Activated T-helper 17 cell treated with anti-CD3 and anti-CD28 coated beads, Interleukin-2, amount 50 U/mL, for 72 hours (primary cell): ENCODE measurements at regions not wholly inside any gene's neighbourhood (a gene's known extent, or its start where the extent isn't known, plus 50 kb on each side); places are given as distances from the start of the nearest gene placed in this dataset.
"Not testable (repeated sequence)": the region's sequence is repeated elsewhere in the genome, so short reads cannot be mapped to it uniquely, and the experiment has no call there.

Experiments
- ATAC-seq: fragments of 150-1000 bp; cut with Tn5 transposase; replicated peaks from 2 replicates; pipeline ENCODE4 v1.10.0; 2021; ENCODE audit warnings: mild to moderate bottlenecking, moderate library complexity
- H3K27ac Mint-ChIP-seq: one replicate; pipeline ENCODE4 v1.8.0; 2022; ENCODE audit warnings: mixed read lengths
- H3K27me3 Mint-ChIP-seq: one replicate; pipeline ENCODE4 v1.8.0; 2022; ENCODE audit warnings: mixed read lengths
- H3K36me3 Mint-ChIP-seq: one replicate; pipeline ENCODE4 v1.8.0; 2022; ENCODE audit warnings: low read depth, mild to moderate bottlenecking, mixed read lengths
- H3K4me1 Mint-ChIP-seq: one replicate; pipeline ENCODE4 v1.8.0; 2022; ENCODE audit warnings: mixed read lengths
- H3K4me3 Mint-ChIP-seq: one replicate; pipeline ENCODE4 v1.8.0; 2022; ENCODE audit warnings: mild to moderate bottlenecking, mixed read lengths
- H3K9me3 Mint-ChIP-seq: one replicate; pipeline ENCODE4 v1.8.0; 2022; ENCODE audit warnings: mixed read lengths

DNA sequence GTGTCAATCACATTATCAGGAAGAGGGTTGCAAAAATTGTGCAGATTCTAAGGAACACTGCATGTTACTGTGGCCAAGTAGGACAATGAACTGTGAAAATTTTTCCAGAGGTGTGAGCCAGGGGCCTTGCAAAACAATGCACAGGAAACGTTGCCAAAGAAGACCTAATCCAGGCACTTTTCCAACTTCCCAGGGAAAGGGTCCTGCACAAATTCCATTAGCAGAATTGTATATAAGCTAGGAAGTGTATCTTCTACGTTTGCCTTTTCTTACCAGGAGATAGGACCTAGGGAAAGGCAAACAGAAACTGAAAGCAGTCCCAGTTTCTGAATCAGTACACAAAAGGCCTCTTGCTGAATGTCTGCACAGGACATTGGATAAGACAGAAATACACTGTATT, 1888.3 kb upstream of the CELF4 start:
- H3K4me3 Mint-ChIP-seq = no peak overlapping the region
- no peak for ATAC-seq
- H3K9me3 Mint-ChIP-seq = peaks cover 14% of the 10 kb centered on the region
- no peaks in the 10 kb centered on the region for H3K27me3 Mint-ChIP-seq
- H3K27ac Mint-ChIP-seq = no peak overlapping the region
- H3K4me1 Mint-ChIP-seq = no peaks in the 10 kb centered on the region
- H3K36me3 Mint-ChIP-seq = no peaks in the 10 kb centered on the region

DNA sequence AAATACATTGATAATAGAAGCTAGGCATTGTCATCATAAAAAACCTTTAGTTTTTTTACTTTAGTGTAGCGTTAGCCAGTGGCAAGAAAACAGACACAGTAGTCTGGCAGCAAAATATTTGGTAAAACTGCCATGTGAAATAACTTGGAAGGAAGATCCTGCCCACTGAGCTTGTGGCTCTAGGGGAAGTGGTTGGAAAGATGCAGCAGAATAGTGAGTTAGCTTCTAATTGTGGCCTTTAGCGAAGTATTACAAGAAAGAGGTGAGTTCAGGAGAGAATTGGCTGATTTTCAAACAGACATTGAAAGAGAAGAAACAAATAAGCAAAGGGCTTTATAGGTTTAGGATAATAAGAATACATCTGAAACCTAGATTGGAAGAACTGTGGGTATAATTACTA, 1887.8 kb upstream of the CELF4 start:
- no peak for ATAC-seq
- no peaks in the 10 kb centered on the region for H3K4me1 Mint-ChIP-seq
- H3K9me3 Mint-ChIP-seq = peaks cover 12% of the 10 kb centered on the region
- H3K4me3 Mint-ChIP-seq = no peak overlapping the region
- no peaks in the 10 kb centered on the region for H3K27me3 Mint-ChIP-seq
- no peak overlapping the region for H3K27ac Mint-ChIP-seq
- H3K36me3 Mint-ChIP-seq = no peaks in the 10 kb centered on the region

DNA sequence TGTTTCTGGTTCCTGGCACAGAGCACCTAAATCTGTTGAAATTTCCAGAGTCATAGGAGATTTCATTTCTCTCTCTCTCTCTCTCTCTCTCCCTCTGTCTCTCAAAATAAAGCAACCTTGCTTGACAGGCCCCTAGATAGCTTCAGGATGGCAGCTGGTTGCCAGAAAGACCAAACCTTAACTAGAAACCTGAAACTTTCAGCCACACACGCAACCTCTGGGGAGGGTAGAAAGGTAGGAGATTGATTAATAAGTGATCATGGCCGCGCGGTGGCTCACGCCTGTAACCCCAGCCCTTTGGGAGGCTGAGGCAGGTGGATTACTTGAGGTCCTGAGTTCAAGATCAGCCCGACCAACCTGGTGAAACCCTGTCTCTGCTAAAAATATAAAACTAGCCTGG, 1885.4 kb upstream of the CELF4 start:
- Mint-ChIP-seq H3K4me3 (no peak overlapping the region), H3K36me3 (no peaks in the 10 kb centered on the region), H3K9me3 (peaks cover 9% of the 10 kb centered on the region), H3K4me1 (no peaks in the 10 kb centered on the region), H3K27me3 (no peaks in the 10 kb centered on the region), H3K27ac (no peak overlapping the region)
- no peak for ATAC-seq

DNA sequence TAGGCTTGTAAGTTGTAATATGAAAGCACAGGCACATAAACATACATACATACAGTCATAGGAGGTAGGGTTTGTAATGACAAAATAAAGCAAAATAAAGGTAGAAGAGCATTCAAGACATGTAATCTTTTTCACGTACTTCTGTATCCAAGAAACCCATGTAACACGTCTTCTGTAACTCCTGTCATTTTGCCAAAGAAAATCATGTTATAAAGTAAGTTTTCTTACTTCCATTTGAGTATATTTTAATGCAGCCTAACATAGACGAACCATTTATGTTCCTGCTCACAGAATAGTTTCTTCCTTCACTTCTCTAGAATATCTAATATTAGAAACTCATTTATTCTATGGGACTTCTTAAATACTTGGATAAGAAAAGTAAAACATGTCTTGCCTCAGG, 1884.0 kb upstream of the CELF4 start:
- no peak for ATAC-seq
- Mint-ChIP-seq H3K9me3 (peaks cover 16% of the 10 kb centered on the region), H3K36me3 (no peaks in the 10 kb centered on the region), H3K4me3 (no peak overlapping the region), H3K4me1 (no peaks in the 10 kb centered on the region), H3K27me3 (no peaks in the 10 kb centered on the region), H3K27ac (no peak overlapping the region)

DNA sequence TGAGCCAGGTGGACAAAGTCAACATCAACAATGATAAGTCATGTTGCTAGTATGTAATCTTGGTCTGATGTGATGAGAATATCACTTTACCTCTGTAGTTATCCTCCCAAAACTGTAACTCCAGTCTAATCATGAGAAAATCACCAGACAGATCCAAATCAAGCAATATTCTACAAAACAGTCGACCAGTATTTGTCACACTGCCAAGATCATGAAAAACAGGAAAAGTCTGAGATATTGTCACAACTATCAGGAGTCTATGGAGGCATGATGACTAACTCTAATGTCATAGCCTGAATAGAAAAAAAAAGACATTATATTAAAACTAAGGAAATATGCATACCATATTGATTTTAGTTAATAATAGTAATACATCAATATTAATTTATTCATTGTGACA, 1883.3 kb upstream of the CELF4 start:
- H3K36me3 Mint-ChIP-seq = no peaks in the 10 kb centered on the region
- no peak overlapping the region for H3K4me3 Mint-ChIP-seq
- no peaks in the 10 kb centered on the region for H3K27me3 Mint-ChIP-seq
- peaks cover 19% of the 10 kb centered on the region for H3K9me3 Mint-ChIP-seq
- no peak for ATAC-seq
- no peaks in the 10 kb centered on the region for H3K4me1 Mint-ChIP-seq
- no peak overlapping the region for H3K27ac Mint-ChIP-seq

DNA sequence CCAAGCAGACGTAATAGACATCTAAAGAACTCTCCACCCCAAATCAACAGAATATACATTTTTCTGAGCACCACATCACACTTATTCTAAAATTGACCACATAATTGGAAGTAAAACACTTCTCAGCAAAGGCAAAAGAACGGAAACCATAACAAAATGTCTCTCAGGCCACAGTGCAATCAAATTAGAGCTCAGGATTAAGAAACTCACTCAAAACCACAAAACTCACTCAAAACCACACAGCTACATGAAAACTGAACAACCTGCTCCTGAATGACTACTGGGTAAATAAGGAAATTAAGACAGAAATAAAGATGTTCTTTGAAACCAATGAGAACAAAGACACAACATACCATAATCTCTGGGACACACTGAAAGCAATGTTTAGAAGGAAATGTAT, 1879.4 kb upstream of the CELF4 start:
- peaks cover 19% of the 10 kb centered on the region for H3K9me3 Mint-ChIP-seq
- H3K4me3 Mint-ChIP-seq, H3K4me1 Mint-ChIP-seq: not testable (repeated sequence)

DNA sequence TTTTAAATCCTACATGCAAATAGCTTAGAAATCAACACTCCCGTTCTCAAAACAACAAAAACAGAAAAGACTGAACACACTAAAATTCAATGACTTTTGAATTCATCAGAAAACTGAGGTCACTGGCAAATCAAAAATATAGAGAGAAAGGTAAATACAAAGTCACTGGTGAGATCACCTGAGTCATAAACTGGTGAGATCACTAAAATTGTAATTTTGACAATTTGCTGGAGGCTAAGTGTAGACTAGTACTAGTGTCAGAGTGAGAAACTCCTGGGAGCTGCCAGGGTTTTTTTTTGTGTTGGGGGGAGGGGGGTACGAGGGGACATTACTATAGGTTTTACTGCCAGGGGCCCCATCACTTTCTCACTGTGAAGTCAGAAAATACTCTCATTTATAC, 1876.0 kb upstream of the CELF4 start:
- ATAC-seq = no peak
- H3K9me3 Mint-ChIP-seq = peaks cover 16% of the 10 kb centered on the region
- H3K36me3 Mint-ChIP-seq = no peaks in the 10 kb centered on the region
- no peak overlapping the region for H3K27ac Mint-ChIP-seq
- H3K27me3 Mint-ChIP-seq = no peaks in the 10 kb centered on the region
- no peaks in the 10 kb centered on the region for H3K4me1 Mint-ChIP-seq
- no peak overlapping the region for H3K4me3 Mint-ChIP-seq

More for the DNA sequence above, 1879.4 kb upstream of the CELF4 start:
- H3K27me3 Mint-ChIP-seq, ATAC-seq, H3K36me3 Mint-ChIP-seq, H3K27ac Mint-ChIP-seq: not testable (repeated sequence)

DNA sequence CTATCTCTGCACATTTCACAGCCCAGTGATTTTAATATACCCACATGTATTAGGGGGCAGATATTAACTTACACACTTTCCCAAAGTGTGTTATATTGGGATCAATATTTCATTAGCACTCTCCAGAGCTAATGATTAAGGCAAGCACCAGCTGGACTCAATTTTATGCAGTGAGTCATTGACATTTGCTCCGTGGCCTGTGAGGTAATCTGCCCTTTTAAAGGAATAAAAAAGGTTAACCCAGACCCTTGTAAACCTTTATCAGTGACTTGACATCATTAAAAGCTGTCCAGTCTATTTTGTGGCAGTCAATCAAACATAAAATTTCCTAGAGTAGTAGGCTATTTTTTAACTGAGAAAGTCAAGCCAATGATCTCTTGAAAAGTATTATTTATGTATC, 1870.4 kb upstream of the CELF4 start:
- no peak overlapping the region for H3K4me3 Mint-ChIP-seq
- H3K36me3 Mint-ChIP-seq = no peaks in the 10 kb centered on the region
- no peaks in the 10 kb centered on the region for H3K27me3 Mint-ChIP-seq
- H3K4me1 Mint-ChIP-seq = no peaks in the 10 kb centered on the region
- H3K27ac Mint-ChIP-seq = no peak overlapping the region
- H3K9me3 Mint-ChIP-seq = peaks cover 7% of the 10 kb centered on the region
- no peak for ATAC-seq

DNA sequence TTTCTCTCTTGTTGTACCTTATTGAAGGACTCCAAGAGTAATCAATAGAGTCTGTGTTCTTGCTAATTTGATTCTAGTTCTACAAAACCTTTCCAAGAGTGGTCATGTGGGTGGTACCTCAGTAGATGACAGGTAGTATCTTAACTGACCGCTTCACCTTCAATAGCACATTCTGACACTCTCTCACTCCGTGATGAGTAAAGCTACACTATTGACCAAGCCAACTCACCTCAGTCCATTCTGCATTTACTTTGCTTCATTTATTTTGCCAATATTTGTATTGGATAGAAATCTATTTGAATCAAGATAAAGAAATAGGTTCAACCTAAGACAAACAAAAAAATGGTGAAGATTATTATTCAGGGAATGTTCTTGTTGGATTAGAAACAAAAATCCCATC, 1869.6 kb upstream of the CELF4 start:
- Mint-ChIP-seq H3K27ac (no peak overlapping the region), H3K4me1 (no peaks in the 10 kb centered on the region), H3K27me3 (no peaks in the 10 kb centered on the region), H3K36me3 (no peaks in the 10 kb centered on the region), H3K4me3 (no peak overlapping the region), H3K9me3 (peaks cover 7% of the 10 kb centered on the region)
- ATAC-seq = no peak

DNA sequence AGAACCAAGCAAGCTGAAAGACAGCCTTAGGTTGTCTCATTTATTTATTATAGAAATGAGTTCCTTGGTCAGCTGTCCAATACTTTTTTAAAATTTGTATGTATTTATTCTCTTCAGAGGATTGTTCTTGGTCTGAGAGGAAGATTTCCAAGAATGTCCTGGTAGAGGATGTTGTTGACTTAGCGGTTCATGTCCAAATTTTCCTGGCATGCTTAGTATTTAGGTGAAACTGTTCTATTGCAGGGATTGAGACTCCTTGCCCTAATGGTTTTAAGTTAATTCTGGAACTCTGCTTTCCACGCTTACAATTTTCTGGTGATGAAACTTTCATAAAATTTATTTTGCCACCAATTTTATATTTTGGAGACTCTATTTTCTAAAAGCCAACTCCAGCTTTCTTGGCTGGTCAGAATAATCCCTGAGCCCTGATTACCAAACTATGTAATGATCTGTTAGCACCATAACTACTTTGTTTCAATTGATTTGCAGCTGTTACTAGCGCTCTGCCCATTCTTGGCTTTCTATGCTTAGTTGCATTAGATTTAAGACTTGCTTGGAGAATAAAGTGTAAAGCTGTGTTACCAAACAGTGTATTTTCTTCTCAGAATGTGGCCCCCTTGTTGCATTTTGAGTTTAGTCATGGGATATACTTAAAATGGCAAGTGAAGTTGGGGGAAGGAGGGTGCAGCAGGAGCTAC, 1868.8 kb upstream of the CELF4 start:
- Mint-ChIP-seq H3K27me3 (no peaks in the 10 kb centered on the region), H3K9me3 (peaks cover 7% of the 10 kb centered on the region), H3K36me3 (no peaks in the 10 kb centered on the region), H3K4me1 (no peaks in the 10 kb centered on the region), H3K27ac (no peak overlapping the region), H3K4me3 (no peak overlapping the region)
- no peak for ATAC-seq

DNA sequence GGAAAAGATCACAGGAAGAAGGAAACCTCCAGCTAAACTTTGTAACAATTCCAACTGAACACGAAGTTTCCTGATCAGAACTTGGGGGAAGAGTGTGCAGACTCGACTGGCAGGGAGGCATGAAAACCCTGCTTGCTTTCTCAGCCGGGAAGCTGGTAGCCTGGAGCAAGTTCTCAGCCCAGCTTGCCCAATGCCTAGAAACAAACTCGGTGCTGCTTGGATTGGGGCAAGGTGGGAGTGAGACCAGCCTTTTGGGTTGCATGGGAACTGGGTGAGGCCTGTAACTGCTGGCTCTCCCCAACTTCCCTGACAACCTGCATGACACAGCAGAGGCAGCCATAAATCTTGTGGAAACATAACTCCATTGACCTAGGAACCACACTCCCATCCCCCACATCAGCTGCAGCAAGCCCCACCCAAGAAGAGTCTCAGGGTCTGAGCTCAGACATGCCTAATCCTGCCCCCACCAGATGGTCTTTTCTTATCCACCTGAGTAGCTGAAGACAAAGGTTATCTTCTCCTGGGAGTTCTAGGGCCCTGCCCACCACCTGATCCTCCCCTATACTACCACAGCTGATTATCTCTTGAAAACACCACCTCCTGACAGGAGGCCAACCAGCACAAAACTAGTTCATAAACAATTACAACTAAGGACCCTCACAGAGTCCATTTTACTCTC, 1859.7 kb upstream of the CELF4 start:
- no peaks in the 10 kb centered on the region for H3K4me1 Mint-ChIP-seq
- H3K27ac Mint-ChIP-seq = no peak overlapping the region
- H3K4me3 Mint-ChIP-seq = no peak overlapping the region
- H3K36me3 Mint-ChIP-seq = no peaks in the 10 kb centered on the region
- H3K9me3 Mint-ChIP-seq = peaks cover 17% of the 10 kb centered on the region
- H3K27me3 Mint-ChIP-seq = no peaks in the 10 kb centered on the region
- no peak for ATAC-seq

DNA sequence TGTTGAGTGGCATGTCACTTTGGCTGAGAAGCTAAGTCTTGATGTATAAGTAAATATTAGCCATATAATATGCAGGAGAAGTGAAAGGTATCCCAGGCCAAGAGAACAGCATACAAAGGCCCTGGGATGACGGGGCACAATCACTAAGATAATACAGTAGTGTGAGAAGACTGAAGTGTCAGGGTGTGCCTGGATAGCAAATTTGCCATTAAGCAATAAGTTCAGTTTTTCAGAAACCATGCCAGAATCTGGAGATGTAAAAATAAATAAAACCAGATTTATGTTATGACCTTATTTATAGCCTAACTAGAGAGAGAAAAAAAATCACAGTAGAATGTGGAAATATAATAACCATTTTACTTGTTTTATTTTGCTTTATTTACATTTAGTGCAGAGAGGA, 1858.7 kb upstream of the CELF4 start:
- H3K4me3 Mint-ChIP-seq = no peak overlapping the region
- H3K36me3 Mint-ChIP-seq = no peaks in the 10 kb centered on the region
- H3K27me3 Mint-ChIP-seq = no peaks in the 10 kb centered on the region
- no peak overlapping the region for H3K27ac Mint-ChIP-seq
- H3K4me1 Mint-ChIP-seq = no peaks in the 10 kb centered on the region
- no peak for ATAC-seq
- peaks cover 17% of the 10 kb centered on the region for H3K9me3 Mint-ChIP-seq

DNA sequence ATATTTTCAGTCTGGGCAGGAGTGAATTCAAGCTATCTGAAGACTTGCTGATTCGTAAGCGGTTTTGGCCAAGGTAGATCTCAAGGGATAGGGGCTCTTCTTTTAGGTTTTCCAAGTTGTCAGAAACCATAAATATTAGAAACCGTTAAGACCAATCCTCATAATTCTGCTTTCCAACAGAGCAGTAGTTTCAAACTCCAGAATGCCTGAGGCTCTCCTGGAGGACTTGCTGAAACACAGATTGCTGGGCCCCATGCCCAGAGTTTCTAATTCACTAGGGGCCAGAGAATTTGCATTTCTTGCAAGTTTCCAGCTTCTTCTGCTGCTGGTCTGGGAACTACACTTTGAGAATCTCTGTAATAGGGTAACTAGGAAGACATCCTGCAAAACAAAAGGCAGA, 1855.7 kb upstream of the CELF4 start:
- ATAC-seq = no peak
- Mint-ChIP-seq H3K27ac (no peak overlapping the region), H3K9me3 (peaks cover 12% of the 10 kb centered on the region), H3K4me1 (no peaks in the 10 kb centered on the region), H3K4me3 (no peak overlapping the region), H3K27me3 (no peaks in the 10 kb centered on the region), H3K36me3 (no peaks in the 10 kb centered on the region)

DNA sequence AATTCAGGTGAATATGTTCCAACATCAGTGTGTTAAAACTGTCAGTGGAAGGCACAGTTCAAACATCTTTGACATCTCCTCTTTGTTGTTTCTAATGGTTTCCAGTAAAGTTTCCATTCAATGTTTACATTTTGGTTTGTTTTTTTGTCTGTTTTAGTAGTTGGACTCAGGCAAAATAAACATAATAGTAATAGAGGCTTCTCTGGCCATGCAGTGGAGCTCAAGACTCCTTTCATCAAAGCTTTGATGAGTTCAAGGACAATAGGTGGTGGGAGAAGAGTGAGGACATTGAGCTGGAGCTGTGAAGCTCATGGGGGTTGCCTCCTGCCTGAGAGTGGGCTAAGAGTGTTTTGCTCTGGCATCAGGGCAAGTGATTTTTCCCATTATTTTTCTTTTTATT, 1853.7 kb upstream of the CELF4 start:
- Mint-ChIP-seq H3K4me1 (no peaks in the 10 kb centered on the region), H3K36me3 (no peaks in the 10 kb centered on the region), H3K27me3 (no peaks in the 10 kb centered on the region), H3K4me3 (no peak overlapping the region), H3K9me3 (peaks cover 6% of the 10 kb centered on the region), H3K27ac (no peak overlapping the region)
- no peak for ATAC-seq

DNA sequence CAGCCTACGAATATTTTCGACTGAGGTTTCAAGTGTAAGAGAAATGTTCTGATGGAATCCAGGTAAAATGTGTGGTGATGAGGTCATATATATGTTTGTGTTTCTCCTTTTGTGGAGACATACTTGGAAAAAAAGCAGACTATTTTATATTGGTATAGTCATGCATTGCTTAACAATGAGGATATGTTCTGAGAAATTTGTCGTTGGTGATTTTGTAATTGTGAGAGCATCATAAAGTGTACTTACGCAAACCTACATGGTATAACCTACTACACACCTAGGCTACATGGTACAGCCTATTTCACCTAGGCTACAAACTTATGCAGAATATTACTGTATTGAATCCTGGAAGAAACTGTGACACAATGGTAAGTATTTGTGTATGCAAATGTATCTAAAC, 1849.9 kb upstream of the CELF4 start:
- no peaks in the 10 kb centered on the region for H3K4me1 Mint-ChIP-seq
- H3K9me3 Mint-ChIP-seq = peaks cover 18% of the 10 kb centered on the region
- no peak for ATAC-seq
- no peak overlapping the region for H3K4me3 Mint-ChIP-seq
- no peaks in the 10 kb centered on the region for H3K36me3 Mint-ChIP-seq
- no peak overlapping the region for H3K27ac Mint-ChIP-seq
- no peaks in the 10 kb centered on the region for H3K27me3 Mint-ChIP-seq
